Fibroblast of skin of scalp (primary cell): ENCODE measurements at regions not wholly inside any gene's neighbourhood (a gene's known extent, or its start where the extent isn't known, plus 50 kb on each side); places are given as distances from the start of the nearest gene placed in this dataset.

Experiments used
- DNase-seq: peaks from one replicate; pipeline ENCODE4 v3.0.0-alpha.2; 2013

GRCh38 chr12:123100882-123101281, 50.0 kb downstream of the PITPNM2 start:
- no peak for DNase-seq

- no peak for DNase-seq
Measured at GRCh38 chr12:123100450-123100849, 50.4 kb downstream of the PITPNM2 start.

GRCh38 chr12:123099560-123100192, 51.2 kb downstream of the PITPNM2 start:
- no peak for DNase-seq

GRCh38 chr12:123098780-123099179, 52.1 kb downstream of the PITPNM2 start:
- DNase-seq, result no peak

- DNase-seq, result no peak
Measured at GRCh38 chr12:123097561-123098084, 53.3 kb downstream of the PITPNM2 start.

GRCh38 chr12:123096741-123097140, 54.1 kb downstream of the PITPNM2 start:
- no peak for DNase-seq

GRCh38 chr12:123096182-123096581, 54.7 kb downstream of the PITPNM2 start:
- DNase-seq, result no peak

- no peak for DNase-seq
Measured at GRCh38 chr12:123095078-123095881, 55.6 kb downstream of the PITPNM2 start.

- DNase-seq, result peak; percentile 21
Measured at GRCh38 chr12:123094349-123095077, 56.4 kb downstream of the PITPNM2 start.

GRCh38 chr12:123092866-123093265, 58.0 kb downstream of the PITPNM2 start:
- no peak for DNase-seq

- no peak for DNase-seq
Measured at GRCh38 chr12:123091230-123092150, 59.4 kb downstream of the PITPNM2 start.

GRCh38 chr12:123089631-123090353, 61.1 kb downstream of the PITPNM2 start:
- DNase-seq, result peak; percentile 94

- no peak for DNase-seq
Measured at GRCh38 chr12:123089140-123089539, 61.8 kb downstream of the PITPNM2 start.

GRCh38 chr12:123085730-123086487, 65.0 kb downstream of the PITPNM2 start:
- DNase-seq, result peak; percentile 57

- DNase-seq, result no peak
Measured at GRCh38 chr12:123085066-123085465, 65.8 kb downstream of the PITPNM2 start.

GRCh38 chr12:123083661-123084571, 67.0 kb downstream of the PITPNM2 start:
- DNase-seq, result no peak

GRCh38 chr12:123080634-123081033, 70.3 kb downstream of the PITPNM2 start:
- no peak for DNase-seq

GRCh38 chr12:123078531-123079155, 72.2 kb downstream of the PITPNM2 start:
- no peak for DNase-seq

GRCh38 chr12:123078120-123078465, 72.8 kb downstream of the PITPNM2 start:
- DNase-seq, result no peak
